Mesenchymal stem cell (in vitro differentiated cells and primary cell): ENCODE measurements at regions not wholly inside any gene's neighbourhood (a gene's known extent, or its start where the extent isn't known, plus 50 kb on each side); places are given as distances from the start of the nearest gene placed in this dataset.
A peak's percentile ranks its signal among the peaks of the same experiment; 100 is the strongest.

ENCODE experiments used
- DNase-seq: peaks from one replicate; pipeline ENCODE4 v3.0.0-alpha.2; 2013
- H2AFZ ChIP-seq: one replicate; pipeline ENCODE4 v1.6.1; 2013; ENCODE audit warnings: low read depth, mild to moderate bottlenecking, control low read depth, inconsistent platforms, low read length, moderate library complexity
- H2AK5ac ChIP-seq: 2 replicates; pipeline ENCODE4 v1.6.1; 2013; ENCODE audit warnings: low read length, moderate library complexity, mild to moderate bottlenecking, inconsistent platforms; ENCODE audit not compliant: severe bottlenecking
- H2BK120ac ChIP-seq: one replicate; pipeline ENCODE4 v1.6.1; 2013; ENCODE audit warnings: low read depth, mild to moderate bottlenecking, inconsistent platforms, low read length, moderate library complexity
- H2BK12ac ChIP-seq, 2 experiments: one replicate each; pipeline ENCODE4 v1.6.1; 2013; ENCODE audit warnings: inconsistent platforms in 2 of 2, low read length in 2 of 2, mild to moderate bottlenecking in 2 of 2, moderate library complexity in 2 of 2, control low read depth in 1 of 2
- H2BK15ac ChIP-seq: one replicate; pipeline ENCODE4 v1.6.1; 2013; ENCODE audit warnings: mild to moderate bottlenecking, low read depth, inconsistent platforms; ENCODE audit not compliant: poor library complexity, severe bottlenecking
- H2BK5ac ChIP-seq: 2 replicates; pipeline ENCODE4 v1.6.1; 2013; ENCODE audit warnings: low read depth, mild to moderate bottlenecking, low read length, control low read depth, inconsistent platforms; ENCODE audit not compliant: poor library complexity, severe bottlenecking
- H3K14ac ChIP-seq, 2 experiments: one replicate each; pipeline ENCODE4 v1.6.1; 2013; ENCODE audit warnings: inconsistent platforms in 2 of 2, low read length in 2 of 2, control low read depth in 1 of 2, mild to moderate bottlenecking in 1 of 2, moderate library complexity in 1 of 2
- H3K18ac ChIP-seq, 2 experiments: one replicate each; pipeline ENCODE4 v1.6.1; 2013; ENCODE audit warnings: inconsistent platforms in 2 of 2, low read length in 2 of 2, control low read depth in 1 of 2, low read depth in 1 of 2, mild to moderate bottlenecking in 1 of 2
- H3K23ac ChIP-seq, 2 experiments: one replicate each; pipeline ENCODE4 v1.6.1; 2013; ENCODE audit warnings: inconsistent platforms in 2 of 2, low read length in 2 of 2, mild to moderate bottlenecking in 2 of 2, moderate library complexity in 2 of 2, control low read depth in 1 of 2
- H3K27ac ChIP-seq: 2 replicates; pipeline ENCODE4 v1.5.1; 2013; ENCODE audit warnings: mild to moderate bottlenecking, moderate library complexity, low read length, control low read depth, inconsistent platforms; ENCODE audit not compliant: poor library complexity, severe bottlenecking
- H3K27me3 ChIP-seq, 2 experiments: 2 replicates each; pipeline versions ENCODE4 v1.6.1 to v1.7.0; 2013; ENCODE audit warnings: low read length in 2 of 2, mild to moderate bottlenecking in 2 of 2, moderate library complexity in 2 of 2, control low read depth in 1 of 2, inconsistent platforms in 1 of 2; ENCODE audit not compliant: control insufficient read depth in 1 of 2, insufficient read depth in 1 of 2
- H3K36me3 ChIP-seq, 2 experiments: 2 replicates each; pipeline versions ENCODE4 v1.6.1 to v1.7.0; 2013; ENCODE audit warnings: low read length in 2 of 2, control low read depth in 1 of 2, inconsistent platforms in 1 of 2, low read depth in 1 of 2, mild to moderate bottlenecking in 1 of 2; ENCODE audit not compliant: insufficient read depth in 2 of 2, control insufficient read depth in 1 of 2
- H3K4ac ChIP-seq, 2 experiments: one replicate each; pipeline ENCODE4 v1.6.1; 2013; ENCODE audit warnings: inconsistent platforms in 2 of 2, low read length in 2 of 2, mild to moderate bottlenecking in 2 of 2, moderate library complexity in 2 of 2, control low read depth in 1 of 2, low read depth in 1 of 2
- H3K4me1 ChIP-seq: 2 replicates; pipeline ENCODE4 v1.6.1; 2013; ENCODE audit warnings: low read depth, low read length, control low read depth; ENCODE audit not compliant: control insufficient read depth, insufficient read depth
- H3K4me2 ChIP-seq: 2 replicates; pipeline ENCODE4 v1.6.1; 2013; ENCODE audit warnings: low read length, mild to moderate bottlenecking, inconsistent platforms; ENCODE audit not compliant: poor library complexity, severe bottlenecking
- H3K4me3 ChIP-seq, 2 experiments: 2 replicates each; pipeline versions ENCODE4 v1.5.1 to v1.7.0; 2013; ENCODE audit warnings: low read length in 2 of 2, mild to moderate bottlenecking in 2 of 2, control low read depth in 1 of 2, low read depth in 1 of 2; ENCODE audit not compliant: insufficient read depth in 1 of 2
- H3K79me1 ChIP-seq: replicated peaks from 2 replicates; pipeline ENCODE4 v1.6.1; 2013; ENCODE audit warnings: mild to moderate bottlenecking, control low read depth, low read length, inconsistent platforms; ENCODE audit not compliant: poor library complexity, severe bottlenecking
- H3K9ac ChIP-seq: 2 replicates; pipeline ENCODE4 v1.7.0; 2013; ENCODE audit warnings: mild to moderate bottlenecking, low read length, moderate library complexity
- H3K9me3 ChIP-seq: 2 replicates; pipeline ENCODE4 v1.7.0; 2013; ENCODE audit warnings: mild to moderate bottlenecking, low read length; ENCODE audit not compliant: control insufficient read depth
- H4K8ac ChIP-seq: one replicate; pipeline ENCODE4 v1.6.1; 2013; ENCODE audit warnings: inconsistent platforms, mild to moderate bottlenecking, low read length, moderate library complexity
- H4K91ac ChIP-seq: one replicate; pipeline ENCODE4 v1.6.1; 2013; ENCODE audit warnings: mild to moderate bottlenecking, low read length, inconsistent platforms
- WGBS: methylation state at CpG from one replicate; pipeline ENCODE4 v1.1.7; 2013; ENCODE audit warnings: mixed read lengths; 5-methylcytosine and 5-hydroxymethylcytosine counted together

- WGBS = 100% methylated on average over 1 of the region's 1 CpG
- H3K14ac ChIP-seq = no peak overlapping the region
- no peaks in the 10 kb centered on the region for H3K36me3 ChIP-seq
- no peak overlapping the region for H4K91ac ChIP-seq
- no peak overlapping the region for H2BK120ac ChIP-seq
- H3K9ac ChIP-seq = no peak overlapping the region
- no peak overlapping the region for H2BK12ac ChIP-seq
- no peak overlapping the region for H2AK5ac ChIP-seq
- DNase-seq = no peak
- no peak overlapping the region for H3K27ac ChIP-seq
- H4K8ac ChIP-seq = no peak overlapping the region
- H3K4me2 ChIP-seq = no peak overlapping the region
- H3K4me1 ChIP-seq = no peaks in the 10 kb centered on the region
- H3K27me3 ChIP-seq = no peaks in the 10 kb centered on the region
- H2BK15ac ChIP-seq = no peak overlapping the region
- no peak overlapping the region for H3K23ac ChIP-seq
- peaks cover 4% of the 10 kb centered on the region for H3K9me3 ChIP-seq
- no peaks in the 10 kb centered on the region for H3K79me1 ChIP-seq
- H3K4me3 ChIP-seq = no peak overlapping the region
- H3K18ac ChIP-seq = no peak overlapping the region
- no peak overlapping the region for H3K4ac ChIP-seq
- no peak overlapping the region for H2BK5ac ChIP-seq
- no peak overlapping the region for H2AFZ ChIP-seq
Observed at GRCh38 chr13:69604698-69605097, 502.9 kb upstream of the ATXN8OS start.

GRCh38 chr13:69603144-69603853, 504.3 kb upstream of the ATXN8OS start:
- Histone ChIP-seq H3K9me3 (peaks cover 4% of the 10 kb centered on the region), H2AFZ (no peak overlapping the region), H2AK5ac (no peak overlapping the region), H3K4me3 (no peak overlapping the region), H4K8ac (no peak overlapping the region), H3K4me2 (no peak overlapping the region), H3K14ac (peak overlapping the region in 1 of 2 experiments; percentile 76), H3K36me3 (no peaks in the 10 kb centered on the region), H2BK5ac (no peak overlapping the region), H2BK120ac (no peak overlapping the region), H3K4me1 (no peaks in the 10 kb centered on the region), H3K9ac (no peak overlapping the region), H3K27ac (no peak overlapping the region), H3K23ac (no peak overlapping the region), H3K79me1 (no peaks in the 10 kb centered on the region), H3K4ac (no peak overlapping the region), H2BK12ac (no peak overlapping the region), H3K27me3 (no peaks in the 10 kb centered on the region), H4K91ac (no peak overlapping the region), H2BK15ac (no peak overlapping the region), H3K18ac (no peak overlapping the region)
- WGBS = 79% methylated on average over 3 of the region's 3 CpGs
- DNase-seq = no peak

- DNase-seq = no peak
- Histone ChIP-seq H3K79me1 (no peaks in the 10 kb centered on the region), H3K36me3 (no peaks in the 10 kb centered on the region), H3K27me3 (no peaks in the 10 kb centered on the region), H3K4me3 (no peak overlapping the region), H2AK5ac (no peak overlapping the region), H3K14ac (no peak overlapping the region), H3K23ac (no peak overlapping the region), H2BK120ac (no peak overlapping the region), H3K4me1 (no peaks in the 10 kb centered on the region), H3K4ac (no peak overlapping the region), H2BK12ac (no peak overlapping the region), H3K27ac (no peak overlapping the region), H3K4me2 (no peak overlapping the region), H4K8ac (no peak overlapping the region), H3K9me3 (peaks cover 4% of the 10 kb centered on the region), H2BK15ac (no peak overlapping the region), H2BK5ac (no peak overlapping the region), H2AFZ (no peak overlapping the region), H3K9ac (no peak overlapping the region), H3K18ac (no peak overlapping the region), H4K91ac (no peak overlapping the region)
- WGBS = 94% methylated on average over 2 of the region's 3 CpGs
Observed at GRCh38 chr13:69601661-69602060, 506.0 kb upstream of the ATXN8OS start.

- Histone ChIP-seq H3K4ac (no peak overlapping the region), H3K79me1 (no peaks in the 10 kb centered on the region)
Observed at GRCh38 chr13:69600811-69601210, 506.8 kb upstream of the ATXN8OS start.

More at GRCh38 chr13:69600811-69601210, 506.8 kb upstream of the ATXN8OS start:
- H3K27ac ChIP-seq = no peak overlapping the region
- no peaks in the 10 kb centered on the region for H3K27me3 ChIP-seq
- H3K23ac ChIP-seq = no peak overlapping the region
- no peak overlapping the region for H2BK15ac ChIP-seq
- H2BK120ac ChIP-seq = no peak overlapping the region
- H3K36me3 ChIP-seq = no peaks in the 10 kb centered on the region
- no peak overlapping the region for H4K8ac ChIP-seq
- H2BK12ac ChIP-seq = no peak overlapping the region
- WGBS = 74% methylated on average over 1 of the region's 3 CpGs
- no peak overlapping the region for H2AK5ac ChIP-seq
- H3K14ac ChIP-seq = no peak overlapping the region
- H2AFZ ChIP-seq = no peak overlapping the region
- peaks cover 4% of the 10 kb centered on the region for H3K9me3 ChIP-seq
- no peak overlapping the region for H4K91ac ChIP-seq
- no peak overlapping the region for H3K18ac ChIP-seq
- H3K4me3 ChIP-seq = no peak overlapping the region
- H3K4me2 ChIP-seq = no peak overlapping the region
- DNase-seq = peak; percentile 15
- no peaks in the 10 kb centered on the region for H3K4me1 ChIP-seq
- no peak overlapping the region for H3K9ac ChIP-seq
- no peak overlapping the region for H2BK5ac ChIP-seq
